HL-60 (cell line): ENCODE measurements at regions not wholly inside any gene's neighbourhood (a gene's known extent, or its start where the extent isn't known, plus 50 kb on each side); places are given as distances from the start of the nearest gene placed in this dataset.

Experiments
- CTCF ChIP-seq: IDR thresholded peaks from one replicate; pipeline ENCODE4 v1.5.1; 2011; ENCODE audit warnings: low read length, control low read depth, inconsistent platforms; ENCODE audit not compliant: insufficient read depth
- GABPA ChIP-seq: IDR thresholded peaks from 2 replicates; pipeline ENCODE4 v1.6.1; 2012; ENCODE audit warnings: low read depth
- POLR2AphosphoS5 ChIP-seq: IDR thresholded peaks from 2 replicates; pipeline ENCODE4 v1.6.1; 2012; ENCODE audit warnings: low read depth
- SPI1 ChIP-seq: IDR thresholded peaks from 2 replicates; pipeline ENCODE4 v1.6.1; 2012; ENCODE audit warnings: low read depth, mild to moderate bottlenecking, borderline replicate concordance
- TF ChIP-seq, protein P1 (sequence below): IDR thresholded peaks from 2 replicates; pipeline ENCODE4 v1.6.1; 2012; ENCODE audit warnings: low read depth; ENCODE audit not compliant: insufficient replicate concordance

DNA sequence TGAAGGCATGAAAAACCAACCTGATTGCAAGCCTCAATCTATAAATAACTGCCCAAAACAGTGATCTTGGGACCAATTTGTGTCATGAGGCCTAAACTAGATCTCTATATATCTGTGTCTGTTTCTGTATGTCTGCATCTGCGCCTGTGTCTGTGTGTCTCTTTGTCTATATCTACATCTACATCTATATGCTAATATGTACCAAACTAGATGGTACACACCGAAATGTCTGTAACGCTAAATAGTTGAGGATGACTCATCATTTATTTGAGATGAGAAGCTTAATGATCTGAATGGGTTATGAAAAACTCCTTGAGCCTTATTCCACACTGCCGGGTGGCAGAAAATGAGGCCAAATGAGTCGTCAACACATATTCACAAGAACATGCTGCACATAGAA is 982.3 kb downstream of the ROBO2 start:
- no peak for TF ChIP-seq CTCF
- TF ChIP-seq POLR2AphosphoS5: no peak
- no peak for TF ChIP-seq GABPA
- TF ChIP-seq, protein P1, sequence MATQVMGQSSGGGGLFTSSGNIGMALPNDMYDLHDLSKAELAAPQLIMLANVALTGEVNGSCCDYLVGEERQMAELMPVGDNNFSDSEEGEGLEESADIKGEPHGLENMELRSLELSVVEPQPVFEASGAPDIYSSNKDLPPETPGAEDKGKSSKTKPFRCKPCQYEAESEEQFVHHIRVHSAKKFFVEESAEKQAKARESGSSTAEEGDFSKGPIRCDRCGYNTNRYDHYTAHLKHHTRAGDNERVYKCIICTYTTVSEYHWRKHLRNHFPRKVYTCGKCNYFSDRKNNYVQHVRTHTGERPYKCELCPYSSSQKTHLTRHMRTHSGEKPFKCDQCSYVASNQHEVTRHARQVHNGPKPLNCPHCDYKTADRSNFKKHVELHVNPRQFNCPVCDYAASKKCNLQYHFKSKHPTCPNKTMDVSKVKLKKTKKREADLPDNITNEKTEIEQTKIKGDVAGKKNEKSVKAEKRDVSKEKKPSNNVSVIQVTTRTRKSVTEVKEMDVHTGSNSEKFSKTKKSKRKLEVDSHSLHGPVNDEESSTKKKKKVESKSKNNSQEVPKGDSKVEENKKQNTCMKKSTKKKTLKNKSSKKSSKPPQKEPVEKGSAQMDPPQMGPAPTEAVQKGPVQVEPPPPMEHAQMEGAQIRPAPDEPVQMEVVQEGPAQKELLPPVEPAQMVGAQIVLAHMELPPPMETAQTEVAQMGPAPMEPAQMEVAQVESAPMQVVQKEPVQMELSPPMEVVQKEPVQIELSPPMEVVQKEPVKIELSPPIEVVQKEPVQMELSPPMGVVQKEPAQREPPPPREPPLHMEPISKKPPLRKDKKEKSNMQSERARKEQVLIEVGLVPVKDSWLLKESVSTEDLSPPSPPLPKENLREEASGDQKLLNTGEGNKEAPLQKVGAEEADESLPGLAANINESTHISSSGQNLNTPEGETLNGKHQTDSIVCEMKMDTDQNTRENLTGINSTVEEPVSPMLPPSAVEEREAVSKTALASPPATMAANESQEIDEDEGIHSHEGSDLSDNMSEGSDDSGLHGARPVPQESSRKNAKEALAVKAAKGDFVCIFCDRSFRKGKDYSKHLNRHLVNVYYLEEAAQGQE: no peak
- TF ChIP-seq SPI1: no peak
